ENCODE measurements at regions not wholly inside any gene's neighbourhood (a gene's known extent, or its start where the extent isn't known, plus 50 kb on each side); places are given as distances from the start of the nearest gene placed in this dataset.

DNA sequence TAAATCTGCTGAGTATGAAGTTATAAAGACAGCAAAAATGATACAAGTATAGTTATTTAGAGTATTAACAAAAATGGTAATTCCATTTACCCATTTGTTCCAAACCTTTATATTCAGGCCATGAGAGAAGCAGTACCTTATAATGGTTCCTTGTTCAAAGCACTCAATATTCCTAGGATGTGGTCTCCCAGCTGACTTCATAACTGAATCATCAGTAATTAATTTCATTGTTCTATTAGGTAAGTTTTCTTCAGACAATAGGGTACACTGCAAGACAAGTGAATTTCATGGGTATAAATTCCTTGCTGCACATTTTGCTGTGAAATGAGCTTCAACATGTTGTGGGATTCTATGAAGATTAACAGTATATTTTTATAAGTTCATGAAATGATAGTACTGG is 550.8 kb upstream of the ZEB2 start:
- TF ChIP-seq, protein P1, sequence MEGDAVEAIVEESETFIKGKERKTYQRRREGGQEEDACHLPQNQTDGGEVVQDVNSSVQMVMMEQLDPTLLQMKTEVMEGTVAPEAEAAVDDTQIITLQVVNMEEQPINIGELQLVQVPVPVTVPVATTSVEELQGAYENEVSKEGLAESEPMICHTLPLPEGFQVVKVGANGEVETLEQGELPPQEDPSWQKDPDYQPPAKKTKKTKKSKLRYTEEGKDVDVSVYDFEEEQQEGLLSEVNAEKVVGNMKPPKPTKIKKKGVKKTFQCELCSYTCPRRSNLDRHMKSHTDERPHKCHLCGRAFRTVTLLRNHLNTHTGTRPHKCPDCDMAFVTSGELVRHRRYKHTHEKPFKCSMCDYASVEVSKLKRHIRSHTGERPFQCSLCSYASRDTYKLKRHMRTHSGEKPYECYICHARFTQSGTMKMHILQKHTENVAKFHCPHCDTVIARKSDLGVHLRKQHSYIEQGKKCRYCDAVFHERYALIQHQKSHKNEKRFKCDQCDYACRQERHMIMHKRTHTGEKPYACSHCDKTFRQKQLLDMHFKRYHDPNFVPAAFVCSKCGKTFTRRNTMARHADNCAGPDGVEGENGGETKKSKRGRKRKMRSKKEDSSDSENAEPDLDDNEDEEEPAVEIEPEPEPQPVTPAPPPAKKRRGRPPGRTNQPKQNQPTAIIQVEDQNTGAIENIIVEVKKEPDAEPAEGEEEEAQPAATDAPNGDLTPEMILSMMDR (IDR thresholded peaks at IDR 0.05 in 2 of 3, conservative IDR thresholded peaks at IDR 0.05 in 1 of 3; ENCODE audit: borderline replicate concordance in 1 of 3, insufficient read depth in 1 of 3, low read depth in 2 of 3, low read length in 2 of 3): no peak
- no peak for TF ChIP-seq JUND (IDR thresholded peaks at IDR 0.05)
- TF ChIP-seq SIN3A (IDR thresholded peaks at IDR 0.05; ENCODE audit: low read depth): no peak
- no peak for TF ChIP-seq EZH2 (IDR thresholded peaks at IDR 0.05)
- TF ChIP-seq CEBPB (IDR thresholded peaks at IDR 0.05; ENCODE audit: low read depth): no peak
- no peak for TF ChIP-seq FOSL1 (IDR thresholded peaks at IDR 0.05; ENCODE audit: low read depth)
- no peak for TF ChIP-seq POLR2AphosphoS5 (IDR thresholded peaks at IDR 0.05; ENCODE audit: low read depth, low read length)
- TF ChIP-seq, protein P2, sequence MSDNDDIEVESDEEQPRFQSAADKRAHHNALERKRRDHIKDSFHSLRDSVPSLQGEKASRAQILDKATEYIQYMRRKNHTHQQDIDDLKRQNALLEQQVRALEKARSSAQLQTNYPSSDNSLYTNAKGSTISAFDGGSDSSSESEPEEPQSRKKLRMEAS (IDR thresholded peaks at IDR 0.05): no peak
- no peak for TF ChIP-seq POLR2A (IDR thresholded peaks at IDR 0.05; ENCODE audit: borderline replicate concordance, extremely low read depth, insufficient read depth, insufficient read length)
- TF ChIP-seq, protein P3, sequence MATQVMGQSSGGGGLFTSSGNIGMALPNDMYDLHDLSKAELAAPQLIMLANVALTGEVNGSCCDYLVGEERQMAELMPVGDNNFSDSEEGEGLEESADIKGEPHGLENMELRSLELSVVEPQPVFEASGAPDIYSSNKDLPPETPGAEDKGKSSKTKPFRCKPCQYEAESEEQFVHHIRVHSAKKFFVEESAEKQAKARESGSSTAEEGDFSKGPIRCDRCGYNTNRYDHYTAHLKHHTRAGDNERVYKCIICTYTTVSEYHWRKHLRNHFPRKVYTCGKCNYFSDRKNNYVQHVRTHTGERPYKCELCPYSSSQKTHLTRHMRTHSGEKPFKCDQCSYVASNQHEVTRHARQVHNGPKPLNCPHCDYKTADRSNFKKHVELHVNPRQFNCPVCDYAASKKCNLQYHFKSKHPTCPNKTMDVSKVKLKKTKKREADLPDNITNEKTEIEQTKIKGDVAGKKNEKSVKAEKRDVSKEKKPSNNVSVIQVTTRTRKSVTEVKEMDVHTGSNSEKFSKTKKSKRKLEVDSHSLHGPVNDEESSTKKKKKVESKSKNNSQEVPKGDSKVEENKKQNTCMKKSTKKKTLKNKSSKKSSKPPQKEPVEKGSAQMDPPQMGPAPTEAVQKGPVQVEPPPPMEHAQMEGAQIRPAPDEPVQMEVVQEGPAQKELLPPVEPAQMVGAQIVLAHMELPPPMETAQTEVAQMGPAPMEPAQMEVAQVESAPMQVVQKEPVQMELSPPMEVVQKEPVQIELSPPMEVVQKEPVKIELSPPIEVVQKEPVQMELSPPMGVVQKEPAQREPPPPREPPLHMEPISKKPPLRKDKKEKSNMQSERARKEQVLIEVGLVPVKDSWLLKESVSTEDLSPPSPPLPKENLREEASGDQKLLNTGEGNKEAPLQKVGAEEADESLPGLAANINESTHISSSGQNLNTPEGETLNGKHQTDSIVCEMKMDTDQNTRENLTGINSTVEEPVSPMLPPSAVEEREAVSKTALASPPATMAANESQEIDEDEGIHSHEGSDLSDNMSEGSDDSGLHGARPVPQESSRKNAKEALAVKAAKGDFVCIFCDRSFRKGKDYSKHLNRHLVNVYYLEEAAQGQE (IDR thresholded peaks at IDR 0.05; ENCODE audit: low read depth): no peak
- no peak for TF ChIP-seq YY1 (IDR thresholded peaks at IDR 0.05; ENCODE audit: extremely low read depth, insufficient replicate concordance, low read depth, low read length)
- TF ChIP-seq, protein P4, sequence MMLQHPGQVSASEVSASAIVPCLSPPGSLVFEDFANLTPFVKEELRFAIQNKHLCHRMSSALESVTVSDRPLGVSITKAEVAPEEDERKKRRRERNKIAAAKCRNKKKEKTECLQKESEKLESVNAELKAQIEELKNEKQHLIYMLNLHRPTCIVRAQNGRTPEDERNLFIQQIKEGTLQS (IDR thresholded peaks at IDR 0.05): no peak
- no peak for TF ChIP-seq ZFX (IDR thresholded peaks at IDR 0.05)
